Activated CD8-positive, alpha-beta memory T cell treated with anti-CD3 and anti-CD28 coated beads for 4 hours (primary cell): ENCODE measurements at regions not wholly inside any gene's neighbourhood (a gene's known extent, or its start where the extent isn't known, plus 50 kb on each side); places are given as distances from the start of the nearest gene placed in this dataset.

ENCODE experiments used
- DNase-seq, 2 donors: peaks; one replicate each; pipeline ENCODE4 v3.0.0-alpha.2; 2020; ENCODE audit warnings: low read depth in 2 of 2

GRCh38 chr6:21883595-21884328 is 290.2 kb downstream of the SOX4 start:
- DNase-seq: no peak

- DNase-seq: no peak
Observed at GRCh38 chr6:21885111-21885510, 291.6 kb downstream of the SOX4 start.

DNA sequence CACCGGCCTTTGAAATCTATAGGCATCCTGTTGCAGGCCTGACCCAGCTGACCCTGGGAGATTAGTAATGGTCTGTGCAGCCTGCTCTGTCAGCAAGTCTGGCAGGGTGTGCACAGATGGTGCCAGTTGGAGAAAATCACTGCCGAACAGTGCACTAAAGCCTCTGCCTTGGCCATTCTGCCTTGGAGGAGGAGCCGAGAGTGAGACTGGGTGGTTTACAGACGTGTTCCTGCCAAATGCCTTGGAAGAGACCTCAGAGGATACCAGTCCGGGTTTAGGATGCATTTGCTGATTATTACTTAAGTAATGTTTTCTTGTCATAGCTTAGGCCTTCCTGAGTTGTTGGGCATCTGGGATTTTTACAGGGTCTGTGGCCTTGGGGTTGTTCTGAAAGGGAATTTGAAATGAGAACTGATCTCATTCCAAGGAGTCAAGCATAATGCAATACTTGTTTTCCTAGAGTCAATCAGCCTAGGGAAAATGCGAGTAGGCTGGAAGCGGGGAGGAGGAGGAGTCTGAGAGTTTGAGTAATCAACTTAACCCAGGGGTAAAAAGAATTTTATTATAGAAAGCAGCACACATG is 292.1 kb downstream of the SOX4 start:
- DNase-seq: no peak

DNA sequence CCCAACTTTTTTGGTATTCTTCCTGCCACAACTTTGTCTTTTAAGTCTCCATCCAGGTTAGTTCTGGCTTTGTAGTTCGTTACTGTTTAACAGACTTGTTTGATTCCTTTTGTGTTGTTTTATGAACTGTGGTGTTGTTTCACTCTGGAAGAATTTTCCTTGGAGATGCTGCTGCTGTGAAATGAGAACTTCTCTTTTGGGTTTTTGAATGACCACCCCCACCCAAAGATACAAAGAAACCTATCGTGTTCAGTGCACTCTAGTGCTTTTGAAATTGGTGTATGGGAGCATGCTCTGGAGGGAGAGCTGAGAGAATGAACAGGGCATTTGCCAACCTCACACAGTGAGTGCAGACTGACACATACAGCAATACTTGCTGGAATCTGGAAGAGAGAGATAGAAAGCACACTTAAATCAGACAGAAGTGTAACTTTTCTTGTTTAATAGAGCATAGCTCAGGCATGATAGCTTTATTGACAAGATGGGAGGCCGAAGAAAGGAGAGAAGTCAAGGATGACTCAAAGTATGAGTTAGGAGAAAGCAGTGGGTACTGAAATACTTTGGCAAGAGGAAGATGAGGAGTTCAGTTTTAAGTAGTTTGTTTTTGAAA is 293.1 kb downstream of the SOX4 start:
- DNase-seq: no peak

DNA sequence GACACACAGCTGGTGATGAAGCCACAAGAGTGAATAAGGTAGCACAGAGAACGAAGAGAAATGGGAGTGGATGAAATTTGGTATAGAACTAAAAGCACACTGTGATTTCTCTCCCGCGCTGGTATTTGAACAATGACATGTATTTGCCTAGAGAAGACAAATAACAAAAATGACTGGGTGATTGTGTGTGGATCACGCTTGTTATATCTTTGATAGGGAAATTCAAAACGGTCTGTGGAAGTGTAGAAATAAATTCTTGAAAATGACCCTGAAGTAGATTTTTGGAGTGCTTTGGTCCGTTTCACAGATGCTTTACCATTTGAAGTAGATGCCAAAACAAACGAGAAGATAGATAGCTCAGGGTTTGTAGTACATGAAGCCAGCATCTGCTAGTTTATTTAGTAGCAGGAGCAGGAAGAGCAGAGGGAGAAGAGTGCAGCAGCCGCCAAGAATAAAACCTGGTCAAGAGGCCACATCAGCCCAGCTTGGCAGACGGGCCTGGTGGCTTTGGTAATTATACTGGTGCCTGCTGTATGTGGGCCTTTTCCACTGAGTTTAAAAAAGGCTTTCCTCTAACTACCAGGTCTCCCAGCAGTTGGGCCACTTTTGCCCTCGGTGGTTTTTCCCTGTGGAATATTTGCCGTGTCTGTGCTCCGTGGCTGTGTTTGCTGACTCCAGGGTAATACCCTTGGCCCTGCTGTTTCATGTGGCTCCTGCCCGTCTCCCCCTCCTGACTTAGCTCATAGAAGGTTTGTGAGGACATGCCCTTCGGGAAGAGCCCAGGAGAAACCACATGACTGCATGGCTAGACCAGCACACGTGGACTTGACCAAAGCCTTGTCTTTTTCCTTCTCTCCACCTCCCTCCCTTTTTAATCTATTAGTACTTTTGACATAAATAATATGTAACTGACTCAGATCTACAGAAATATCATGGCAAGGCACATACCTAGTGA is 294.0 kb downstream of the SOX4 start:
- no peak for DNase-seq

DNA sequence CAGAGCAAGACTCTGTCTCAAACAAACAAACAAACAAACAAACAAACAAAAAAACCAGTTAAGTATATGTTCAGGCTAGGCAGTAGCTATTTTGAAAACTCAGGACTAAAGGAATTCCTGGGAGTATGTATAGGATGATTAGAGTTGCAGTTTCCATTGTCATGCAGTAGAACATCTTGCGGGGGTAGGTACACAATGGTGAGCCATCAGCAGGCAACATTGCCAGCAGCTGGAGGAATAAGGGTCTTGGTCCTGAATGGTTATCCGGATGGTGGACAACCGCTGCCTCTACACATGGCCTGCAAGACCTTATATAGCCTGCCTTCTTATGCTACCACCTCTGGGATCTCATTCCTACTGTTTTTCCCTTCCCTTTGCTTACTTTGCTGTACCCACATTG is 297.5 kb downstream of the SOX4 start:
- DNase-seq: no peak

DNA sequence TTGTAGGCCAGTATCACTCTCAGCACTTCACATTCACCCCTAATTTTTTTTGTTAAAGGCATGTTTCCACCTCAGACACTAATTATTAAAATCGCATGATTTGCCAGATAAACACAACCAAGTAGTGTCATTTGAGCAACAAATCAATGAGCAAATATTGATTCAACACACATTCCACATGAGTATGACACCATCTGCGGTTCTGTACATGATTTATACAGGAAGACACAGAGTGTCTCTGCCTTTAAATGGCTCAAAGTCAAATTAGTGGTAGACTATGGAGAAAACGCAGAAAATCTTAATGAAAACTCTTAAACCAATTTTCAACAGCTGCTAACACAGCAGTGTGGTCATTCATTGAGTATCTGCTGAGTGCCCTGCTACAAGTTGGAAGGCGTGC is 300.2 kb downstream of the SOX4 start:
- DNase-seq: no peak

DNA sequence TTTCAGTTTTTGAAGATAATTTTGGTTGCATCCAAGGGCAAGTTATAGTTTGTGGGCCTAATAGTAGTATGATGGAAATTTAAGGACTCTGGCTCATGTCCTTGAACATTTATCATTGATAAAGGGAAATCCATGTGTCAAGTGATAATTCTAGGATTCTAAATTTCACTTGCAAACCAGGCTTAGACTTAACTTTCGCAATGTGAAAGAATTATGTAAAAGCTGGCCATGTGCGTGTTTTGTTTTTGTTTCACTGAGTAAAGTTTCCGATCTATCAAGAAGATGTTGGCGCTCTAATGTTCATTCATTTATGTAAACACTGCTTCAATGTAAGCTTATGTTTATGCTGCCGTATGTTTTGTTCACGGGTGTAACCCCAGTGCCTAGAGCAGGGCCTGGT is 302.0 kb downstream of the SOX4 start:
- no peak for DNase-seq

DNA sequence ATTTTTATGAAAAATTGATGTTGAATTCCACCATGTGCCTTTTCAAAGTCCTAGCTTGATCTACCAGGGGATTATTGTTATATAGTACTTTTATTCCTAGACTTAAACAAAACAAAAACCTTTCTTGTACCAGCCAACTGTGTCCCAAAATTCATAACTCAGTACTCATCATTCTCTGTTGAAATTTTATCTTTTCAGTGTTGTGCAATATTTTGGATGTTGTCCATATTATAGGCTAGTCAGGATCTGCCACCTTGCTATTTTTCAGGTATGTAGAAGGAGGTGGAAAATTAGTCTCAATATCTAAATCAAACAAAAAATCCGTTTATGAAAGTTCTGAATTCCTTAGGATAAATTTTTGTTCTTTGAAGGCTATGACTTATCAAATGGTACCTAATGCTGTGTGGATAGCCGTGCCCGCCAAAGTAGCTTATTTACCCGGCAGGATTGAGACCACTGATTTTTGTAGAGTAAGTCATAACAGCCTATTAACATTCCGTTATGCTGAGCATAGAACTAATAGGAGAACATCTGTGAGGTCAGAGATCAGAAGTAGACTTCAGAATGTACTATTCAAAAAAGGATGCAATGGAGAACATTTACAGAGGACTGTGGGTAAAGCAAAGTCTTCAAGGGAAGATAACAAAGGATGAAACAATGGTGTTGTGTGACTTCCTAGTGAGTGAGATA is 304.7 kb downstream of the SOX4 start:
- no peak for DNase-seq

- DNase-seq: no peak
Observed at GRCh38 chr6:21899708-21900107, 306.2 kb downstream of the SOX4 start.

GRCh38 chr6:21900730-21901129 is 307.2 kb downstream of the SOX4 start:
- DNase-seq: no peak

GRCh38 chr6:21902628-21903169 is 309.1 kb downstream of the SOX4 start:
- DNase-seq: no peak

DNA sequence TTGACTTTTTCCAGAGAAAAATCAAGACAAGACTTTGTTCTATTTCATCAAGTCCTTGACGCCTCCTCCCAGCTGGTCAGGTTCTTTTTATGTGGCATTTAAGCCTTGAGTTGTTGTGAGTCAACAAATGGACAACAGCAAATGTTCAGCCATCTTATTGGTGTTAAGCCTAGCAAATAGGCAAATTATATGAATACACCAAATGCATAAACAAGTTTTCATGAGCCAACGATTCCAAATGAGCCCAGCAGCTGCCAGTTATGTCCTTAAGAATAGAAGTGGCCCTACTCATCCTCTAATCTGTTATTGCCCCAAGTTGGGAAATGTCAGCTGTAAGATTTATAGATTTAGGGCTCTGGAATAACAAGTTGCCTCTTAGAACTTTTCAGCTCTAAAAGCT is 312.0 kb downstream of the SOX4 start:
- no peak for DNase-seq

DNA sequence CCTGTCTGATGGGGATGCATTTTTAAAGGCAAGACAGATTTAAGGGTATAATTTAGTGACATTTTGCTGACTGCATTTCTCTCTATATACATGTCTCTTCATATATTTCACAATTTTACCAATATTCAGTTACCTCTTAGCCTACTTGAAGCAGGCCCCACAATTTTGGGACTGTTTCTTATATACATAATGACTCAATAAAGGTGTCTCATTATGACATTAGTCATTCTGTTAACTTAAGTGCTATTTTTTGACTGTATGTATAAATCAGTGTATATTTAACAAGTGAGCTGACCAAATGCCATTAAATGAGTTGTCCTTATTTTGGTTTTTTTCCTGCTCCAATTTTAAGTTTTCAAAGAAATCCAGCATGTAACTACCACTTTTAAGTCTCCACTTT is 313.3 kb downstream of the SOX4 start:
- DNase-seq: no peak

DNA sequence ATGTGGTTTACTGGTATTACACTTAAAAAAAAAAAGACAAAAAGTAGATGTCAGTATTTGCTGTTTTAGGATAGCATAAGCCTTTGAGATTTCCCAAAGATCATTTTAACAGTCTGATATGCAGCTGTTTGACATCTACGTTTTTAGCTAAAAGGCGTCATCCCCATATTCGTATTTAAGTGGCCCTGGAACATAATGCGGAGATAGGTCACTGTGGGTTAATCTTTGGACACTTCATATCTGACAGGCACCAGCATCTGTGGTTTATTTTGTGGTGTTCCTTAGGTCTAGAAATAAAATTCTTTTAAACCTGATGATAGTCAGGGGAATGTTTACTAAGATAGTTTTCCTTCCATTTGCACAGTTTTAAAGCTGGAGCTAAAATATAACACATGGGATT is 313.7 kb downstream of the SOX4 start:
- DNase-seq: no peak

GRCh38 chr6:21908161-21908848 is 314.8 kb downstream of the SOX4 start:
- DNase-seq: no peak

DNA sequence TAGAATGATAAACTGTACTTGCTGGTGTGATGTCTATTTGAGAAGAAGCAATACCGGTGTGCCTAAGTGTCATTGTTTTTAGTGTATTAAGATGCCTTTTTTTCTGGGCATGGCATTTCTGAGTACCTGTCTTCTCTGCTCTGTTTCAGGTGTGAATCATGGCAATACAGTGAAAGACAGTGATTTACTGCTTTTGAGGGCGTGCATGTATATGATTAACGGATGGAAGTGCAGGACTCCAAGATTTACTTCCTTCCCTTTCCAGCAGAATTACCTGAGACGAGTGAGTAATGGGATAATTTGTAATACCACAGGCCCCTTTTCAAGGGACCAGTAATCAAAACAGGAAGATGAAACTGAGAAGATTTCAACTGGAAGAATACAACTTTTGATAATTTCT is 315.8 kb downstream of the SOX4 start:
- no peak for DNase-seq

- DNase-seq: no peak
Observed at GRCh38 chr6:21911208-21911607, 317.7 kb downstream of the SOX4 start.

DNA sequence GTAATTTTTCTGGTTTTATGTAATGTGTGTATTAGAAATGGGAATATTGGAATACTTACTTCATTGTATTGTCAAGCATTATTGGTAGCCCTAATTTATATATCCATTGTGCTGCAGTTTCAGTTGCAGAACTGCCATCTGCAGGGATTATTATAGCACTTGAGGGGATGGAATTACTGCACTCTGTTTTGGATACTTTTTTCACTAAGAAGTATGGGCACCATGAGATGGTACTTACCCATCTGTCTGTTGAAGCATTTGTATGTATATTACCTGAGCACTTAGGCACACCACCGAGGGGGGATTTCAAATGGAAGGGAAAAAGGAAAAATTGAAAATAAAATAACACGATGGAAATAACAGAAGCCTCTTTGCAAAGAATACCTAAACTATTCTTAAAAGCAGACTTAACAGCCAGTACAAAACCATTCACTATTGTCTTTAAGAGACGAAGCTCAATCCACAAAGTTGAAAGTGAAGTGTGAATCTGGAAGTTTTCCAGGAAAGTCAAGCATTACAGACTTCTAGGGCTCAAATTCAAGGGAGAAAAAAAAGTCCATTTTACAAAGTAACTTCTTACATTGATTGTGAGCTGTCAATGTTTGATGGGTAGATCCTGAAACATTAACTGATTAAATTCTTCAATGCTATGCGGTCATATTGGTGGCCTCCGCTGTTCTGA is 318.7 kb downstream of the SOX4 start:
- no peak for DNase-seq
